ENCODE measurements at regions not wholly inside any gene's neighbourhood (a gene's known extent, or its start where the extent isn't known, plus 50 kb on each side); places are given as distances from the start of the nearest gene placed in this dataset.
A peak's percentile ranks its signal among the peaks of the same experiment; 100 is the strongest.

GRCh38 chr4:179485781-179486180 lies 2043.5 kb upstream of the AGA start:
- Histone ChIP-seq H3K9ac (ENCODE audit: insufficient read depth in 1 of 2, low read length in 2 of 2) (no peak overlapping the region), H3K27ac (ENCODE audit: low read depth in 1 of 2, low read length in 1 of 2) (no peak overlapping the region), H3K4me3 (no peak overlapping the region), H3K4me1 (ENCODE audit: control insufficient read depth in 5 of 5, insufficient read depth in 5 of 5, low read length in 5 of 5) (no peaks in the 10 kb centered on the region), H3K36me3 (ENCODE audit: control insufficient read depth in 4 of 4, insufficient read depth in 4 of 4, low read length in 4 of 4) (no peaks in the 10 kb centered on the region), H3K9me3 (ENCODE audit: control insufficient read depth in 4 of 4, insufficient read depth in 3 of 4, low read length in 3 of 4) (peaks cover 0 to 3% (median 0%) of the 10 kb centered on the region in 4 donors), H3K27me3 (ENCODE audit: control insufficient read depth in 3 of 3, insufficient read depth in 3 of 3, low read length in 2 of 3) (no peaks in the 10 kb centered on the region)
- ATAC-seq (ENCODE audit: insufficient read depth, low FRiP score) (no peak), DNase-seq (no peak)
- TF ChIP-seq, protein P1, sequence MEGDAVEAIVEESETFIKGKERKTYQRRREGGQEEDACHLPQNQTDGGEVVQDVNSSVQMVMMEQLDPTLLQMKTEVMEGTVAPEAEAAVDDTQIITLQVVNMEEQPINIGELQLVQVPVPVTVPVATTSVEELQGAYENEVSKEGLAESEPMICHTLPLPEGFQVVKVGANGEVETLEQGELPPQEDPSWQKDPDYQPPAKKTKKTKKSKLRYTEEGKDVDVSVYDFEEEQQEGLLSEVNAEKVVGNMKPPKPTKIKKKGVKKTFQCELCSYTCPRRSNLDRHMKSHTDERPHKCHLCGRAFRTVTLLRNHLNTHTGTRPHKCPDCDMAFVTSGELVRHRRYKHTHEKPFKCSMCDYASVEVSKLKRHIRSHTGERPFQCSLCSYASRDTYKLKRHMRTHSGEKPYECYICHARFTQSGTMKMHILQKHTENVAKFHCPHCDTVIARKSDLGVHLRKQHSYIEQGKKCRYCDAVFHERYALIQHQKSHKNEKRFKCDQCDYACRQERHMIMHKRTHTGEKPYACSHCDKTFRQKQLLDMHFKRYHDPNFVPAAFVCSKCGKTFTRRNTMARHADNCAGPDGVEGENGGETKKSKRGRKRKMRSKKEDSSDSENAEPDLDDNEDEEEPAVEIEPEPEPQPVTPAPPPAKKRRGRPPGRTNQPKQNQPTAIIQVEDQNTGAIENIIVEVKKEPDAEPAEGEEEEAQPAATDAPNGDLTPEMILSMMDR (IDR thresholded peaks at IDR 0.05; ENCODE audit: control extremely low read depth, extremely low read depth), result no peak
- WGBS, 2 donors, result 60 to 68% methylated on average over 3 of the region's 3 CpGs

DNA sequence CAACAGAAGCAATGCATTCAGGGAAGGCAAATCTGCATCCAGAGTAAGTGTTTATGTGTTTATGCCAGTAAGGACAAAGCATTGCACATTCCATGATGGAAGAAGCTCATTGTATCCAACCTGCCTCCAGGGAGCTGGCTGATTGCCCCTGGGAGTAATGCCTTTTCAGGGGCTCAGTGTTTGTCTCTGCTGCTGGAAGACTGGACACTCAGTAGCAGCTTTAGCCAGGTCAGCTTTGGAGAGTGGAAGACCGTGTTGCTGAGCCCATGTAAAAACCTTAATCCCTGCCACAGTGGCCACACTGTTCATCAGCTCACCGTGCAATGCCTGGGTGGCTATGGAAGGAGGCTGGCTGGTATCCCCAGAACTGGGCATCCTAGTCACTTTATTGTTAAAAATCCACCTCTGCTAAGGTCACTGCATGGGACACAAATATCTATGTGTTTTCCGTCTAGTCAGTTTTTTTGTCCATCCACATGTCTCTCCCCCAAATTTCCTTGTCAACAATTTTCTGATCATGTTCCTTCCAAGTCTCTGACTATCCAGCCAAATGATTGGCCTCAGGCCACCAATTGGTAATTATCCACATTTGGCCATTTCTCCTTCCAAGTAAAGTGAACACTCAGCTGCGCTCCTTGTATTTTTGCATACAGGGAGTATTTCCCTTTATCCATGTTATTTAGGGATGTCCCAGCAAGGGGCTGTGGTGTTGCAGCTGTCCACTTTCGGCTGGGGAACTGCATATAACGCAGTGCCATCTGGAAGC lies 2044.5 kb upstream of the AGA start:
- no peaks in the 10 kb centered on the region for H3K4me1 ChIP-seq (ENCODE audit: control insufficient read depth in 5 of 5, insufficient read depth in 5 of 5, low read length in 5 of 5)
- ATAC-seq (ENCODE audit: insufficient read depth, low FRiP score) (no peak), DNase-seq (peak in 1 of 3 donors; percentile 32)
- H3K27me3 ChIP-seq (ENCODE audit: control insufficient read depth in 3 of 3, insufficient read depth in 3 of 3, low read length in 2 of 3), result no peaks in the 10 kb centered on the region
- no peak overlapping the region for H3K27ac ChIP-seq (ENCODE audit: low read depth in 1 of 2, low read length in 1 of 2)
- H3K9ac ChIP-seq (ENCODE audit: insufficient read depth in 1 of 2, low read length in 2 of 2), result no peak overlapping the region
- H3K9me3 ChIP-seq (ENCODE audit: control insufficient read depth in 4 of 4, insufficient read depth in 3 of 4, low read length in 3 of 4), result peaks cover 0 to 3% (median 0%) of the 10 kb centered on the region in 4 donors
- TF ChIP-seq, protein P1 (IDR thresholded peaks at IDR 0.05; ENCODE audit: control extremely low read depth, extremely low read depth), result no peak
- no peak overlapping the region for H3K4me3 ChIP-seq
- WGBS, 2 donors, result 79 to 82% methylated on average over 6 of the region's 6 CpGs
- H3K36me3 ChIP-seq (ENCODE audit: control insufficient read depth in 4 of 4, insufficient read depth in 4 of 4, low read length in 4 of 4), result no peaks in the 10 kb centered on the region

DNA sequence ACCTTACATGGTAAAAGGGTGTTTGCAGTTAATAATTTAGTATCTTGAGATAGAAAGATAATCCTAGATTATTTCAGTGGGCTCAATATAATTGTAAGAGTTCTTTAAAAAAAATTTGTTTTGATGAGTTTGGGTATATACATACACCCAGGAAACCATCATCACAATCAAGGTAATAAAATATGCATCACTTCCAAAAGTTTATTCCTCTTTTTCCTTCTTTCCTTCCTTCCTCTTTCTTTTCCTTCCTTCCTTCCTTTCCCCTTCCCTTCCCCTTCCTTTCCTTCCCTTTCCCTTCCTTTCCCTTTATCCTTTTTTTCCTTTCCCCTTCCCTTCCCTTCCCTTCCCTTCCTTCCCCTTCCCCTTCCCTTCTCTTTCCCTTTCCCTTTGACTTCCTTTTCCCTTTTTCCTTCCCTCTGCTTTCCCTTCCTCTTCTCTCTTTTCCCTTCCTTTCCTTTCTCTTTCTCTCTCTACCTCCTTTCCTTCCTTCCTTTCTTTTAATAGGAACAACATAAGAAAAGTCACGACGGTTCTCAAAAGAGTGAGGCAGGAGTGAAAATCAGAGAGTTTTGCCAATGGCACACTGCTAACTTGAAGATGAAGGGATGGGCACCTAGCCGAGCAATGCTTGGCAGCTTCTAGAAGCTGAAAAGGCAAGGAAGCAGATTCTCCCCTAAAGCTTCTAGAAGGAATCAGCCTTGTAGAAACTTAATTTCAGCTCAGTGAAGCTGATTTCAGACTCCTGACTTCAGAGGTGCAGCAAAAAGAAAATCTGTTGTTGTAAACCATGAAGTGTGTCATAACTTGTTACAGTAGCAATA lies 2050.2 kb upstream of the AGA start:
- no peak for ATAC-seq (ENCODE audit: insufficient read depth, low FRiP score)
- Histone ChIP-seq H3K36me3 (ENCODE audit: control insufficient read depth in 4 of 4, insufficient read depth in 4 of 4, low read length in 4 of 4) (no peaks in the 10 kb centered on the region), H3K9ac (ENCODE audit: insufficient read depth in 1 of 2, low read length in 2 of 2) (no peak overlapping the region), H3K9me3 (ENCODE audit: control insufficient read depth in 4 of 4, insufficient read depth in 3 of 4, low read length in 3 of 4) (no peaks in the 10 kb centered on the region), H3K4me1 (ENCODE audit: control insufficient read depth in 5 of 5, insufficient read depth in 5 of 5, low read length in 5 of 5) (no peaks in the 10 kb centered on the region), H3K27me3 (ENCODE audit: control insufficient read depth in 3 of 3, insufficient read depth in 3 of 3, low read length in 2 of 3) (no peaks in the 10 kb centered on the region), H3K4me3 (no peak overlapping the region), H3K27ac (ENCODE audit: low read depth in 1 of 2, low read length in 1 of 2) (no peak overlapping the region)
- DNase-seq, result no peak
- 82 to 86% methylated on average over 3 of the region's 3 CpGs for WGBS, 2 donors
- TF ChIP-seq, protein P1 (IDR thresholded peaks at IDR 0.05; ENCODE audit: control extremely low read depth, extremely low read depth), result no peak
